GM18508 (cell line): ENCODE measurements at regions not wholly inside any gene's neighbourhood (a gene's known extent, or its start where the extent isn't known, plus 50 kb on each side); places are given as distances from the start of the nearest gene placed in this dataset.

Experiments used
- ATAC-seq: cut with Tn5 transposase; IDR thresholded peaks from one replicate; pipeline ENCODE4 v1.9.1; 2021; ENCODE audit warnings: moderate number of reproducible peaks; ENCODE audit not compliant: insufficient read depth, unreplicated experiment

DNA sequence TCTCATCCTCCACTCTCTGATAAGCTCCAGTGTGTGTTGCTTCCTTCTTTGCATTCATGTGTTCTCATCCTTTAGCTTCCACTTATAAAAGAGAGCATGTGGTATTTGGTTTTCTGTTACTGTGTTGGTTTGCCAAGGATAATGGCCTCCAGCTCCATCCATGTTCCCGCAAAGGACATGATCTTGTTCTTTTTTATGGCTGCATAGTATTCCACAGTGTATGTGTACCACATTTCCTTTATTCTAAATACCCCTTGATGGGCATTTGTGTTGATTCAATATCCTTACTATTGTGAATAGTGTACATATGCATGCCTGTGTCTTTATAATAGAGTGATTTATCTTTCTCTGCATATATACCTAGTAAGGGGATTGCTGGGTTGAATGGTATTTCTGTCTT is 155.1 kb downstream of the DCK start:
- ATAC-seq, result no peak

DNA sequence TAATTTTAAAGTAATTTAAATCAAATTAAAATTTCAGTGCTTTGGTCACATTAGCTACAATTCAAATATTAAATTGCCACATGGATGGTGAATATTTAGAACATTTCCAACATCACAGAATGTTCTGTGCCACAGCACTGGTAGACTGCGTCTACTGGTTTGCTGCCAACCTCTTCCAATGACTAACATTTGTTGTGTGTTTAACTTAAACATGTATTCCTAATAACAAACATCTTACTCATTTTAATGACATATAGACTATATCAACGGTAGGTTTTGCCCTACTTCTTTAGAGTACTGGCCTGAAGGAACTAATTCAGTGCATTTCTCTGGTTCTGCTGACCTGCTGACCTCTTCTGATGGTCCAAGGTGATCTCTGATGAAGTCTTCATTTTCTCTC is 157.6 kb downstream of the DCK start:
- no peak for ATAC-seq

DNA sequence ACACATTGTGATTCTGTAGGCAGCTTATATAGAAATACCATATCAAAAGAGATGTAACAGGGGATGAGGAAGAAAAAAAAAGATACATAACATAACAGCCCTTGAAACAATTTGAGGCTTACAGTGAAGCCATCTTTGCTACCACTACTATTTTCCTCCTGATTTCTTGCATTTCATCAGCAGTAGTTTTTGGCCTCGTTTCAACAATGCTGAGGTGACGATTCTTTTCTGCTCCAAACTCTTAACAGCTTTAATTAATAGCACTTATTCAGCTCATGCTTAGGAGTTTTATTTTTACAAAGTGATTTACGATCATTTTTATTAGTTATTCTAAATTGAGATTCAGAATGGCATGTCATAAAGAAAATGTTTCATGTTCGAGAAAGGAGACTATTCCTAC is 163.2 kb downstream of the DCK start:
- ATAC-seq, result no peak

DNA sequence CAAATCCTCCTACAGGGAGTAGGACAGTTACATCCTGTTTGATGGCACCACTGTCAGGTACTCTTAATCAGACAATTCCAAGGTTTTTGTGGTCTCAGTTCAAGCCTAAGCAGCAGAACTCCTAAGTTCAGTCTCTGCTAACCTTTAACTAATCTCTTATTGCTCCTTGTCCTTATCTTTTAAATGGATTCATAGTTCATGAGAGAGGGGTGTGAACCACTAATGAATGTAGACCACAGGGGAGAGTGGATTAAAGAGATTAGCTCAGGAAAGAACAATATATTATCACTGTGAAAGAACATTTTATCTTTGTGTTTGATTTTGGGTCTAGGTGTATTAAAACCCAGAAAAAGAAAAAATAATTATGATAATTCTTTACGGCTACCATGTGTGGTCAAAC is 168.9 kb downstream of the DCK start:
- ATAC-seq, result no peak

DNA sequence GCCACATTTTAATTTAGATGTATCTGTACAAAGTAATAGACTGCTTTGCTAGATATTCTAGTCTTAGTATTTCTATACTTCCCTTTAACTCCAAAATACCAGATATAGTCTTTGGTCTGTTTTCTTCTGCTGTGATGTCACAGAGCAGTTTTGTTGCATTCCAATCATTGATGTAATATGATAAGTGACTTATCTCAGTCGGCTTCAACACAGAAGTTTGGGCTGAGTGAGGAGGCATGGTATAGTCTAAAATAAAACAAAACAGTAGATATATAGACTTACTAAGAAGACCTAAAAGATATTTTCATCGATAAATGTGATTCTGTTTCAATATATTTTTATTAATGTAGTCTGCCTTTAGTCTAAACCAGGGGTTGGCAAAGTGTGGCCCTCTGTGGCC is 169.9 kb downstream of the DCK start:
- ATAC-seq, result no peak

DNA sequence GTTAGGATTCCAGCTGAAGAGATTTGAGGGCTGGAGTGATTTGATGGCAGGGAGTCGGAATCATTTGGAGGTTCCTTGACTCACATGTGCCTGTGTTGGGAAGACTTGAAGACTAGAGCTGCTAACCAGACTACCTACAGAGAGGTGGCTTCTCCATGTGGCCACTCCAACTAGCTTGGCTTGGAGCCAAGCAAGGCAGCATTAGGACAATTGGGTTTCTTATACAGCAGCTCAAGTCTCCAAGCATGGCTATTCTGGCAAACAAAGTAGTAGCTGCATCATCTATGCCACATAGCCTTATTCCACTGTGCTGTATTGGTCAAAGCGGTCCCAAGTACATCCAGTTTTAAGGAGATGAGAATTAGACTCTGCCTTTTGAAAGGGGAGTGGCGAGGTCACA is 171.7 kb upstream of the SLC4A4 start:
- ATAC-seq, result no peak

DNA sequence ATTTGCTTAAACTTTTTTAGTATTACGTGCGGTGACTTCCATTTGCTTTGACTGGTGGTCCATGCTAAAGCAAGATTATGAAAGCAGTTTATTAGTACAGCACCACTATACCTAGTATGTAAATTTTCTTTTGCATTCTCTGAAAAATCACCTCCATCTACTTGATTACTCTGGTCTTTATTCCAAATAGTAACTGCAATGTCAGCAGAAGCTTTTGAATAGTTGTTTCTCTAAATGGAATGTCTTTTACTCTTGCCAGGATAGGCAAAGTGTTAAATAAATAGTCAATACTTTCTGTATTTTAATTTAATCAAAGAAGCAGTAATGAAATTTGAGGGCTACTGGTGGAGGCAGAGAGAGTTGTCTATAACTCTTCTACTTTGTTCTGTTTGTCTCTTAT is 167.2 kb upstream of the SLC4A4 start:
- ATAC-seq, result no peak

DNA sequence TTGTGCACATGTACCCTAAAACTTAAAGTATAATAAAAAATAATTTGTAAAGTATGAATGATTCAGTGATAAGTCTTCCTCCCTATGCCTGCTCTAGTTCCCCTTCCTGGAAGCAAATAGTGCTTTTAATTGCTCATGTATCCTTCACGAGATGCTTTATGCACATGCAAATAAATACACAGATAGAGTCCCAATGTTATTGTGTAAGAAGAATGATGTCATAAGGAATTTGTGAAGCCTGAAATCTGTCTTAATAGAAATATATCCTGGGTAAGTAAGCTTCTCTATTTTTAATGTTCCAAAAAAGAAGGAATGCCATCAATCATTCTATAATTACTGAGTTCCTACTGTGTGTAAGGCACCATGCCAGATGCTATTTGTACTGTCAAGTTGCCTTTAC is 157.5 kb upstream of the SLC4A4 start:
- no peak for ATAC-seq

DNA sequence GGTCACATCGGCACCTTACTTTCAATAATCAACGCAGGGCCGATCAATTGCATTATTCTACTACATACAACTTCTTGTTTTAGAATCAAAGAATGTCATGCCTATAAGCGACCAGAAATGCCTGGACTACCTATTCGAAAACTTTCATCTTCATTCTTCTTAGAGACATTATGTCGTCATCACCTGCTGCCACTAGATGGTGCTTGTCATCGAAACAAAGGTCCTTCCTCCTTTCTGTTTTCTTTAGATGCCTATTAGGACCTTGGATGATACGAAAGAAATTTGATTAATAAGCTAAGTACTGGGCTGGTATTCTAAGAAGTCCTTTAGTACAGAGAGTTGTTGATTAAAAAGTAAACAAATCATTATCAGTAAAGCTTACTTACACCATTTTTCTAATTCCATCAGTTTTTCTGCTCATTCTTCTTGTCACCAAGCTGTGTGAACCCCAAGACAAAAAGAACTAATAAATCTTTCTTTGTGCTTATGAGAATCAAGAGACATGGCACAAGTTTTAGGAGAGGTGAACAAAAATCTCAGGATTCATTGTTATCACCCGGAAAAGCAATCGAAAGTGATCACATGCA is 154.5 kb upstream of the SLC4A4 start:
- ATAC-seq, result peak; percentile 58

DNA sequence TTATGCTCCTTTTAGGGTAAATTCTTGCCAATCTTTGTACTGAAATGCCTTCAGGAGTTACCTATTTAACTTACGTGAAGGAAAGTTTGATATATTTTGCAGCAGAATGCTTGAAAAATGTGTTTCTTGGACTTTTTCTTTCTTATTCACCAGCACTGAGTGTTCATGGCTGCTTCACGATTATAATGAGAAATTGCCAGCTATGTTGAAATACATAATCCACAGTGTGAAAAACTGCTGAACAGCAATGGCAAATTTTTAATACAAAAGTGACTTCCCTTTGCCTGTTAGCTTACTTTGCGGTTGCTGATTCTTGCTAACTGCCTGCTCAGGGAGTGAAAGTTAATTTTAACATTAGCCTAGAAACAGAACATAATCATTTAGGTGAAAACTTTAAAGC is 153.8 kb upstream of the SLC4A4 start:
- no peak for ATAC-seq

DNA sequence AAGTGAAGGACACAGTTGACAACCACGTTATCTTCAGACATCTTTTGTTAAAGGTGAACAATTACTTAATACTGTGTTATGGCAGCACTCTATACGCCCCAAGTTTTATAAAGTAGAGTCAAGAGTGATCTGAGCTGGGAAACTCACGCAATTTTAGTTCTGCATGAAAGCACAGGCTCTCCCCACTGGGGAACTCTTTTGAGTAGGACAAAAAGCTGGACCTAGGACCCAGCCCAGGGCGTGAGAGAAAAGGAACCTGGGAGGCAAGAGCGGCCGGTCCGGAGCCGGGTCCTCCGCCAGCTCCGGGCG is 152.6 kb upstream of the SLC4A4 start:
- no peak for ATAC-seq

DNA sequence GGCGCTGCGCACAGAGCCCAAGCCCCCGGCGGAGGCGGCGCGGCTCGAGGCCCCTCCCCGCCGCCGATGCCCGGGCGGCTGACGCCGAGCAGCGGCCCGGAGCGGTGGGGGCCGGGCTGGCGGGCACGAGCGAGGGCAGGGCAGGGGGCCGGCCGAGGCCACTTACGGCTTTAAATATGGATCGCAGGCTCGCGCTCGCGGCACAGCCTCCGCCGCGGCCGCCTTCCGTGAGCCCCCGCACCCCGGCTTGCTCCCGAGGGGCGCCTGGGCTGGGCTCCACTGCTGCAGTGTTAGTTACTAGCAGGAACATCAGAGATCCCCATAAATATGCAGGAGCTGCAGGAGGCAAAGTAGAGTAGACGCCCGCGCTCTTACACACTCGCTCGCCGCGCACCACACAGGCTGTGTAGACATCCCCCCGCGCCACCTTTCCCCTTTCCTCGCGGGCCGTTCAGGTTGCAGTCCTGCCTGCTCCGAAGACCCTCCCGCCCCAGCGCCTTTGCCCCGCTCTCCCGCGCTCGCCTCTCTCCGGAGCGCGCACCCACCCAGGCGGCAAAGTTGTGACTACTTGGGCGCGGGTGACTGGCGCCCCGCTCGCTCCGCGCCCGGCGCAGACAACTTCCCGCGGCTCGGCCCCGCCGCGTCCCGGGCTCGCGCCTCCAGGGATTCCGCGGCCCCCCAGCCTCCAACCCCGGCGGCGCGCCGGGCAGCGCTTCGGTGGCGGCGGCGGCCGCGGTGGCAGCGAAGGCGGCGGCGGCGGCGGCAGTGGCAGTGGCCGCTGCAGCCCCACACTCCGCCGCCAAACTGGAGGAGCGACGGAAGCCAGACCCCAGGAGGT is 152.0 kb upstream of the SLC4A4 start:
- ATAC-seq, result no peak

DNA sequence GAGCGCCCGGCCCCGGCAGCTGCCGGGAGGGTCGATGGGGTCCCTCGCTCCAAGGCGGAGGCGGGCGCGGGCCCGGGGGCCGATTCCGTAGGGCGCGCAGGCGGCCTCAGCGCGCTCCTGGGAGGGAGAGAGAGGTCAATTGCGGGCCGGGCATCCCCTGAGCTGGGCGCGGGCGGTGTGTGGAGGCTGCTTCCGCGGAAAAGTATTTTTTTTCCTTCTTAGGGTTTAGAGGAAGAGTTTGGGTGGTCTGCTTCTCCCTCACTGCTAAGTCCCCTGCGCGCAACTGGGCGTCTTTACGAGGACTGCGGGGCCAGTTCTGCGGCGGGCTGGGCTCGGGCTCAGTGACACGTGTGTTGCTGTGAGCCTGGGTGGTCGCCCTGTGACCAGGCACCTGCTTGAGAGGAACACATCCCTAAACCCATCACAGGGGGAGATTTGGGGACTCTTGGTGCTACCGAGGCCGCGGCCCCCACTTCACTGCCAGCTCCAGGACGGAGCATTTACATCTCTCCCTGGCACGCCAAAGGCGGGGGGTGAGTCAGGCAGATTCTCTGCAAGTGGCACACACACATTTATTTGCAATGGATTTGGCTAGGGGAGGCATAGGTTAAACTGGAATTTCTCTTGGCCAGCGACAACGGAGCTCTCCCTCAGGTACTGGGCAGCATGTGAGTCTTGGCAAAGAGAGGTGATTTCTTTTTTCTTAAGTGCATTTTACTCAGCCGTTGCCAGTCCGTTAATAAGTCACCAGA is 151.2 kb upstream of the SLC4A4 start:
- peak; percentile 9 for ATAC-seq

DNA sequence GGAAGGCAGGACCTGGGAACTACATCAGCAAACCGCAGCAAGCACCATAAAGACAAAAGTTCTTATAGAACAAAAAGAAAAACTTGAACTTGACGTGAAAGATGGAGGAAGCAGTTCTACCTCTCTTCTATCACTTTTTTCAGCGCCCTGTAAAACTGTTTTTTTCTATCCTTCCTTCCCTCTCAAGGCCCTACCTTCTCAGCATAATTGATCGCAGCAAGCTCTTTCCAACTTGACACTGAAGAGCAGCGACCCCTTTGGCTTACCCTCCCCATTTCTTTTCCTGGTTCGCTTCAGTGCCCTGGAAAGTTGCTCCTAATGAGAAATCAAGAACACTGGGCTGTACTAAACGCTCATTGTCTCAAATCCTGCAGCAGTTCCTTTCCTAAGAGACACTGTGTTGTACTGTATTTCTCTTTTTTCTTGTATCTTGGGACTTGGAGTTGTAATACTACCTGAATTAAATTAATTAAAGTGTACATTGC is 150.6 kb upstream of the SLC4A4 start:
- peak; percentile 30 for ATAC-seq

DNA sequence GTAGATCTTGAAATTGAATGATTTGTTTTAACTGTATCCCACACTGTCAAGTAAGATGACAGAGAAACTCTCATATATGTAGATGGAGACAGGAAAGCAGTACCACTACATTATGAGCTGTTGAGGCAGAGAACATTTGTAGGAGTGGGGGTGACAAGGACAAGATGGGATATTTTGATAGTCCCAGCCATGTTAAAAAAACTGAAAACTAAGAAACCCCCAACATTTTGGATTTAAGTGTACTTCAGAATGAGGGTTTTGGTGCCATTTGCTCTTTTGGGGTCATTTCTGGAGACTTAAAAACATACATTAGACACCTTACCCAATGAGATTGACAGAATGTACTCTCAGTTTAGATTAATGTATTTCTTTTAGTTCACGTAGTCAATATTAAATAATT is 149.9 kb upstream of the SLC4A4 start:
- ATAC-seq, result no peak

DNA sequence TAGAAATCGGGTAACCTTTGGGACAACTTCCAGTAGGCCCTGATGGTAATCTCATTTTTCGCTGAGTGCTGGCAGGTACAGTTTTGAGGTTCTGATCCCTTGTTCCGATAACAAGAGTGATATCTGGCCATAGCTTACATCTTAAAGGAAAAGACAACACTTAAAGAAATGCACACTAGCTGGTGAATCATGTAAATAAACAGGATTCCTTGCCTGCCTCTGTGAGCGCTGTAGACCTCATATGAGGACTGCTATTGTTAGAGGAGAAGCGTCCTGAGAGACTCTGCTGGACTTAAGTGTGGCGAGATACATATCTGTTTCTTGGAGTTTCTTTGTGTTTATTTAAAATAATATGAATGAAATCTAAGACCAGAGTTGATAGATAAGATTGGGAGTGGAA is 149.3 kb upstream of the SLC4A4 start:
- ATAC-seq, result no peak

DNA sequence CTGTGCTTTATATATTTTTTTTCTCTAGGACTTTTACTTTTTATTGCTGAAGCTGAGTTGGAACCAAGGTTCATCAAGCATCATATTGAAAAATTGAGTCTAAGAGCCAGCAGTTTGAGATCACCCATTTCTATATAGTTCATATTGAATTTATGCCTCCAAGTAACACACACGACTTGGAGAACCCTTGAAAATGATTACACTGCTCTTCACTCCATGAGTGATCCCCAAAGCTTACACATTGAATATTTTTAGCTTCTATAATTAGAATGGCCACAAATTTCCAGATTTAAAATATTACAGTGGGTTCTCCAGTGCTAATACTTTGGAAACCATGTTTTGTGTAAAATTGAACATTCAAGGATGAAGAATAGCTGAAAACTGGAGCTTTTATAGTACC is 144.4 kb upstream of the SLC4A4 start:
- no peak for ATAC-seq

DNA sequence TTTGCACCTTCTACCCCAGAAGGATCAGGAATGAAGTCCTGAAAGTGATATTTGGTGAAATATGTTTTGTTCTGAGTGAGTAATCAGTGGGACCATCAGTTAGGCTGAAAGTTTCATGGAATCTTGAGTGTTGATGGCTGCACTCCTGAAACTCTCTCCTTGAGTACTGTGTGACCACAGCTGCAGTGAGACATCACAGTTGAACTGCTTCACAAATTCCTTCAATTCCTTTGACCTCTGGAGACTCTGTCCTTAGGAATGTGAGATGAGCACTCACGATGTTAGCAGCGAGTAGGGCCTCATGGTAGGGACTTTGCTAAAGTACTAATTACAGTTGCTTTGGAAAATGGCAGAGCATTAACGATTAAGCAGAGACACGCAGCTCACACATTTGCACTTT is 142.9 kb upstream of the SLC4A4 start:
- ATAC-seq, result no peak

DNA sequence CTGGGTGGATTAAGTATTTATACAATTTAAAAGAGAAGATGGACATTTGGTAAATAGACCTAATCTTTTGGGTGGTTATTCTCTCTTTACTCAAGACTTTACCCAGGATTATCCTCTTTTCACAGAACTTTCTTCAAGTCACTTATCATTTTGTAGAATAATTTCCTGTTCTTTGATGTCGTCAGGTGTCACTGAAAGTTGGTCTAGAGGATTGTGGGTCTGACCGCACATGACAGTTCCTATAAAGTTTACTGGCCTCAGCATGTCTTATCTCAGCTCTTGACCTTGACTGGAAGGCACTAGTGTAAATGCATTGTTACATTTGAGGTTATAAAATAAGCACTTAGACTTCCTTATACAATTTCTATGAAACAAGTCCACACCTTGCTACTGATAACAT is 139.9 kb upstream of the SLC4A4 start:
- no peak for ATAC-seq

DNA sequence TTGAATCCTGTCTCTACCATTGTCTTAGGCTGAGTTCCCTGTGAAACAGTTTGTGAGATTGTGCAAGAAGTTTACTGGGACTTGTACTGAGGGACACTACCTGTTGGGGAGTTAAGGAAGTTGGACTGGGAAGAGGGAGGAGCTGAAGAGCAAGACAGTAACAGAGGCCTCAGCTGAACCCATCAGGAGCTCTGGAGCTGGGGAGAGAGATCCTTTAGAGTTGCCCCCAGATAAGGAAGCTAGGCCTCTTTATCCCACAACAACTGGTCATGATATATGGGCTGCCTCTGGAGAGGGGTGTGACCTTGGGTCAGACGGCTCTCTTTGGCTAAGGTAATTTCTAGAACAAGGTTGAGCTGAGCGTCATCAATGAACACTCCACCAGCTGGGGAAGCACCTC is 137.8 kb upstream of the SLC4A4 start:
- ATAC-seq, result no peak

DNA sequence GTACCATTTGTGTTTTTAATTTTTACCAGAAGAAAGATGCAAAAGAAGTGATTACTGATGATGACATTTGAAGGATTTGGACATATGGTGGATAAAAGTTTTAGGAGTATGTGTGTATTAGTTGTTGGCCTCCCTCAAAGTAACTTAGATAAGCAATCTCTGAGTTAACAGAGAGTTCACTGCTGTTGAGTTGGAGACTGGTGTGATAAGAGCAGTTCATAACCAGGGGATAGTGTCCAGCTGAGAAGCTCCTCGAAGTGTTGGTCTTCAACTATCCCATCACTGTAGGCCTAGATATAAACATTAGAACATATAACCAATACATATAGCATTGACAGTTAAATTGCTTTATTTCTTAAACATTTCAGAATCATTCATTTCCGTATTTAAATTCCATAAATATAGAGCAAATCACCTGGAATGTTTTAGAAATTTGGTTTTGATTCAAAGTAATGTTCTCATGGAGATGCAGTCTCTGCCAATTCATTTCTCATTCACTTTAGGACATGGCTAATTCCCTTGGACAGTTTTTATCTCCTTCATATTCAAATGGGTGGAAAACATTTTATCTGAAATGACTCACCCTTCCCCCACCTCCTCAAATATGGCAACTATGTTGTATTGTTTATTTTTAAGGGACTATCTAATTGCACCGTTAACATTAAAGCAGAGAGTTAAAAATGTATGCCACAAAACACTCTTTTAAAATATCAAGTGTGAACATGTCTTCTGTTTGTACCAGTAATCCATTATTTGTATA is 136.8 kb upstream of the SLC4A4 start:
- ATAC-seq, result no peak
